CD14-positive monocyte (primary cell): ENCODE measurements at regions not wholly inside any gene's neighbourhood (a gene's known extent, or its start where the extent isn't known, plus 50 kb on each side); places are given as distances from the start of the nearest gene placed in this dataset.

Experiments
- DNase-seq, 3 donors: peaks; one replicate each; pipeline ENCODE4 v3.0.0-alpha.2; 2011 to 2022
- H2AFZ ChIP-seq: 2 replicates; pipeline ENCODE4 v1.6.0; 2012; ENCODE audit warnings: mild to moderate bottlenecking, low read depth, low read length, inconsistent platforms; ENCODE audit not compliant: insufficient read depth, poor library complexity, severe bottlenecking
- H3K27ac ChIP-seq, 2 donors: 1 replicate in 1 of 2; 2 replicates in 1 of 2; pipeline ENCODE4 v1.5.1; 2012 to 2013; ENCODE audit warnings: low read length in 2 of 2, control low read depth in 1 of 2, inconsistent platforms in 1 of 2, low read depth in 1 of 2, mild to moderate bottlenecking in 1 of 2
- H3K27me3 ChIP-seq, 2 donors: one replicate each; pipeline versions ENCODE4 v1.6.0 to v1.6.1; 2011 to 2013; ENCODE audit warnings: low read length in 2 of 2; ENCODE audit not compliant: control insufficient read depth in 2 of 2, insufficient read depth in 2 of 2
- H3K36me3 ChIP-seq, 2 donors: replicated peaks in 1 of 2; 1 replicate in 1 of 2; 2 replicates in 1 of 2; pipeline versions ENCODE4 v1.5.1 to v1.6.1; 2012 to 2013; ENCODE audit warnings: low read length in 2 of 2, control low read depth in 1 of 2, inconsistent platforms in 1 of 2, mild to moderate bottlenecking in 1 of 2; ENCODE audit not compliant: insufficient read depth in 2 of 2, control insufficient read depth in 1 of 2
- H3K4me1 ChIP-seq, 2 donors: 1 replicate in 1 of 2; 2 replicates in 1 of 2; pipeline versions ENCODE4 v1.5.1 to v1.6.1; 2012 to 2013; ENCODE audit warnings: low read length in 2 of 2, control low read depth in 1 of 2, inconsistent platforms in 1 of 2, mild to moderate bottlenecking in 1 of 2, moderate library complexity in 1 of 2; ENCODE audit not compliant: insufficient read depth in 2 of 2, control insufficient read depth in 1 of 2
- H3K4me2 ChIP-seq: replicated peaks from 2 replicates; pipeline ENCODE3; 2012; ENCODE audit warnings: low read length, moderate library complexity, mild to moderate bottlenecking; ENCODE audit not compliant: poor library complexity, severe bottlenecking; ENCODE audit errors: extremely low read depth
- H3K4me3 ChIP-seq, 3 experiments: fragments of 200-600 bp in 1 of 3; sonication (generic) in 1 of 3; replicated peaks in 1 of 3; 1 replicate in 2 of 3; 2 replicates in 1 of 3; pipeline ENCODE4 v1.5.1; 2011 to 2013; ENCODE audit warnings: low read length in 3 of 3, mild to moderate bottlenecking in 3 of 3, control low read depth in 2 of 3, low read depth in 2 of 3, inconsistent platforms in 1 of 3, moderate library complexity in 1 of 3
- H3K79me2 ChIP-seq: 2 replicates; pipeline ENCODE4 v1.6.0; 2012; ENCODE audit warnings: mild to moderate bottlenecking, control low read depth, inconsistent platforms, low read length, moderate library complexity; ENCODE audit not compliant: insufficient read depth
- H3K9ac ChIP-seq: 2 replicates; pipeline ENCODE4 v1.6.0; 2017; ENCODE audit warnings: low read length, mild to moderate bottlenecking; ENCODE audit not compliant: insufficient read depth, poor library complexity, severe bottlenecking
- H3K9me3 ChIP-seq, 2 donors: replicated peaks in 1 of 2; 1 replicate in 1 of 2; 2 replicates in 1 of 2; pipeline versions ENCODE4 v1.5.1 to v1.6.1; 2012 to 2013; ENCODE audit warnings: low read length in 2 of 2, control low read depth in 1 of 2; ENCODE audit not compliant: control insufficient read depth in 1 of 2, insufficient read depth in 1 of 2
- H4K20me1 ChIP-seq: 2 replicates; pipeline ENCODE4 v1.6.0; 2012; ENCODE audit warnings: mild to moderate bottlenecking, low read length, control low read depth, moderate library complexity; ENCODE audit not compliant: insufficient read depth
- H3K27ac Mint-ChIP-seq, 7 donors: one replicate each; pipeline ENCODE4 v1.8.0; 2020; ENCODE audit warnings: mild to moderate bottlenecking in 7 of 7, mixed read lengths in 7 of 7, moderate library complexity in 6 of 7, inconsistent platforms in 2 of 7
- H3K27me3 Mint-ChIP-seq, 3 donors: one replicate each; pipeline ENCODE4 v1.8.0; 2021 to 2022; ENCODE audit warnings: low read depth in 3 of 3, mild to moderate bottlenecking in 3 of 3, mixed read lengths in 3 of 3, moderate library complexity in 3 of 3, inconsistent platforms in 1 of 3
- H3K36me3 Mint-ChIP-seq, 2 donors: one replicate each; pipeline ENCODE4 v1.8.0; 2020; ENCODE audit warnings: mixed read lengths in 2 of 2, inconsistent platforms in 1 of 2, mild to moderate bottlenecking in 1 of 2
- H3K4me1 Mint-ChIP-seq: one replicate; pipeline ENCODE4 v1.8.0; 2020; ENCODE audit warnings: mild to moderate bottlenecking, mixed read lengths
- H3K4me3 Mint-ChIP-seq, 2 donors: one replicate each; pipeline ENCODE4 v1.8.0; 2020; ENCODE audit warnings: mild to moderate bottlenecking in 2 of 2, mixed read lengths in 2 of 2, moderate library complexity in 1 of 2
- H3K9me3 Mint-ChIP-seq, 7 donors: one replicate each; pipeline ENCODE4 v1.8.0; 2020 to 2022; ENCODE audit warnings: mixed read lengths in 7 of 7, mild to moderate bottlenecking in 6 of 7, moderate library complexity in 6 of 7, inconsistent platforms in 2 of 7
- CTCF ChIP-seq: fragments of 200-600 bp; IDR thresholded peaks from one replicate; pipeline ENCODE4 v1.8.0; 2022; ENCODE audit warnings: antibody characterized with exemption, mild to moderate bottlenecking
- WGBS: methylation state at CpG from one replicate; pipeline ENCODE4 v1.1.5; 2013; ENCODE audit warnings: missing lambda C conversion rate; ENCODE audit not compliant: insufficient coverage; 5-methylcytosine and 5-hydroxymethylcytosine counted together
- intact Hi-C, 2 donors: fragments of 100-400 bp; cut with micrococcal nuclease; formaldehyde crosslinking; loops; one replicate each; pipeline versions ENCODE4 v1.15.0 to v1.15.1; 2023

- no peak overlapping the region for H3K9ac ChIP-seq
- Mint-ChIP-seq H3K27ac (no peak overlapping the region), H3K27me3 (peaks cover 0 to 2% (median 0%) of the 10 kb centered on the region in 3 donors), H3K4me1 (no peaks in the 10 kb centered on the region), H3K36me3 (no peaks in the 10 kb centered on the region), H3K4me3 (no peak overlapping the region), H3K9me3 (peaks cover 0 to 5% (median 0%) of the 10 kb centered on the region in 7 donors)
- H3K36me3 ChIP-seq, result no peaks in the 10 kb centered on the region
- H2AFZ ChIP-seq, result no peak overlapping the region
- H3K27me3 ChIP-seq, result no peaks in the 10 kb centered on the region
- no peak for DNase-seq
- TF ChIP-seq CTCF, result no peak
- intact Hi-C loops, result no loop called here
- H3K27ac ChIP-seq, result no peak overlapping the region
- no peaks in the 10 kb centered on the region for H3K4me1 ChIP-seq
- H3K4me2 ChIP-seq, result no peak overlapping the region
- no peaks in the 10 kb centered on the region for H4K20me1 ChIP-seq
- no CpG with 5 or more reads among the region's 6 CpGs for WGBS
- H3K4me3 ChIP-seq, result no peak overlapping the region
- H3K9me3 ChIP-seq, result no peaks in the 10 kb centered on the region
- H3K79me2 ChIP-seq, result no peaks in the 10 kb centered on the region
Observed at GRCh38 chr5:106321242-106321641, 1349.5 kb downstream of the EFNA5 start.

- Mint-ChIP-seq H3K36me3 (no peaks in the 10 kb centered on the region), H3K9me3 (peaks cover 0 to 4% (median 2%) of the 10 kb centered on the region in 7 donors)
- WGBS, result no CpG with 5 or more reads among the region's 2 CpGs
Observed at GRCh38 chr5:106314221-106314824, 1356.4 kb downstream of the EFNA5 start.

More at GRCh38 chr5:106314221-106314824, 1356.4 kb downstream of the EFNA5 start:
- DNase-seq, result no peak
- Histone ChIP-seq H3K79me2 (no peaks in the 10 kb centered on the region), H3K4me2 (no peak overlapping the region), H4K20me1 (no peaks in the 10 kb centered on the region), H3K27me3 (no peaks in the 10 kb centered on the region), H3K36me3 (no peaks in the 10 kb centered on the region), H3K9ac (no peak overlapping the region), H3K4me3 (no peak overlapping the region), H2AFZ (no peak overlapping the region), H3K4me1 (no peaks in the 10 kb centered on the region), H3K27ac (no peak overlapping the region), H3K9me3 (no peaks in the 10 kb centered on the region)
- no peak for TF ChIP-seq CTCF
- Mint-ChIP-seq H3K4me1 (no peaks in the 10 kb centered on the region), H3K27ac (no peak overlapping the region), H3K27me3 (peaks cover 0 to 2% (median 0%) of the 10 kb centered on the region in 3 donors), H3K4me3 (no peak overlapping the region)
- intact Hi-C loops, result no loop called here
